ENCODE measurements at regions not wholly inside any gene's neighbourhood (a gene's known extent, or its start where the extent isn't known, plus 50 kb on each side); places are given as distances from the start of the nearest gene placed in this dataset.

- no peak for TF ChIP-seq SIN3A (IDR thresholded peaks at IDR 0.05; ENCODE audit: borderline replicate concordance, insufficient read depth, low read length)
- TF ChIP-seq POLR2AphosphoS5 (IDR thresholded peaks at IDR 0.05; ENCODE audit: low read depth, low read length): no peak
- TF ChIP-seq FOXP2 (optimal IDR thresholded peaks at IDR 0.05; ENCODE audit: borderline replicate concordance, extremely low read depth, extremely low read length, insufficient read depth): no peak
- no peak for TF ChIP-seq TAF1 (IDR thresholded peaks at IDR 0.05; ENCODE audit: borderline replicate concordance, insufficient read depth, low read length)
- no peak for TF ChIP-seq REST (IDR thresholded peaks at IDR 0.05; ENCODE audit: insufficient read depth in 1 of 2, low read depth in 2 of 2, low read length in 2 of 2)
Measured at GRCh38 chr13:79886601-79887000, 405.6 kb downstream of the NDFIP2 start.

- TF ChIP-seq SIN3A (IDR thresholded peaks at IDR 0.05; ENCODE audit: borderline replicate concordance, insufficient read depth, low read length) (no peak), POLR2AphosphoS5 (IDR thresholded peaks at IDR 0.05; ENCODE audit: low read depth, low read length) (no peak), FOXP2 (optimal IDR thresholded peaks at IDR 0.05; ENCODE audit: borderline replicate concordance, extremely low read depth, extremely low read length, insufficient read depth) (no peak), REST (IDR thresholded peaks at IDR 0.05; ENCODE audit: insufficient read depth in 1 of 2, low read depth in 2 of 2, low read length in 2 of 2) (no peak), TAF1 (IDR thresholded peaks at IDR 0.05; ENCODE audit: borderline replicate concordance, insufficient read depth, low read length) (no peak)
Measured at GRCh38 chr13:79884890-79885289, 403.9 kb downstream of the NDFIP2 start.

- no peak for TF ChIP-seq FOXP2 (optimal IDR thresholded peaks at IDR 0.05; ENCODE audit: borderline replicate concordance, extremely low read depth, extremely low read length, insufficient read depth)
- no peak for TF ChIP-seq POLR2AphosphoS5 (IDR thresholded peaks at IDR 0.05; ENCODE audit: low read depth, low read length)
- no peak for TF ChIP-seq TAF1 (IDR thresholded peaks at IDR 0.05; ENCODE audit: borderline replicate concordance, insufficient read depth, low read length)
- no peak for TF ChIP-seq SIN3A (IDR thresholded peaks at IDR 0.05; ENCODE audit: borderline replicate concordance, insufficient read depth, low read length)
Measured at GRCh38 chr13:79883216-79883615, 402.3 kb downstream of the NDFIP2 start.

- TF ChIP-seq FOXP2 (optimal IDR thresholded peaks at IDR 0.05; ENCODE audit: borderline replicate concordance, extremely low read depth, extremely low read length, insufficient read depth) (no peak), REST (IDR thresholded peaks at IDR 0.05; ENCODE audit: insufficient read depth in 1 of 2, low read depth in 2 of 2, low read length in 2 of 2) (no peak), TAF1 (IDR thresholded peaks at IDR 0.05; ENCODE audit: borderline replicate concordance, insufficient read depth, low read length) (no peak), POLR2AphosphoS5 (IDR thresholded peaks at IDR 0.05; ENCODE audit: low read depth, low read length) (no peak), SIN3A (IDR thresholded peaks at IDR 0.05; ENCODE audit: borderline replicate concordance, insufficient read depth, low read length) (no peak)
Measured at GRCh38 chr13:79880818-79881217, 399.9 kb downstream of the NDFIP2 start.

DNA sequence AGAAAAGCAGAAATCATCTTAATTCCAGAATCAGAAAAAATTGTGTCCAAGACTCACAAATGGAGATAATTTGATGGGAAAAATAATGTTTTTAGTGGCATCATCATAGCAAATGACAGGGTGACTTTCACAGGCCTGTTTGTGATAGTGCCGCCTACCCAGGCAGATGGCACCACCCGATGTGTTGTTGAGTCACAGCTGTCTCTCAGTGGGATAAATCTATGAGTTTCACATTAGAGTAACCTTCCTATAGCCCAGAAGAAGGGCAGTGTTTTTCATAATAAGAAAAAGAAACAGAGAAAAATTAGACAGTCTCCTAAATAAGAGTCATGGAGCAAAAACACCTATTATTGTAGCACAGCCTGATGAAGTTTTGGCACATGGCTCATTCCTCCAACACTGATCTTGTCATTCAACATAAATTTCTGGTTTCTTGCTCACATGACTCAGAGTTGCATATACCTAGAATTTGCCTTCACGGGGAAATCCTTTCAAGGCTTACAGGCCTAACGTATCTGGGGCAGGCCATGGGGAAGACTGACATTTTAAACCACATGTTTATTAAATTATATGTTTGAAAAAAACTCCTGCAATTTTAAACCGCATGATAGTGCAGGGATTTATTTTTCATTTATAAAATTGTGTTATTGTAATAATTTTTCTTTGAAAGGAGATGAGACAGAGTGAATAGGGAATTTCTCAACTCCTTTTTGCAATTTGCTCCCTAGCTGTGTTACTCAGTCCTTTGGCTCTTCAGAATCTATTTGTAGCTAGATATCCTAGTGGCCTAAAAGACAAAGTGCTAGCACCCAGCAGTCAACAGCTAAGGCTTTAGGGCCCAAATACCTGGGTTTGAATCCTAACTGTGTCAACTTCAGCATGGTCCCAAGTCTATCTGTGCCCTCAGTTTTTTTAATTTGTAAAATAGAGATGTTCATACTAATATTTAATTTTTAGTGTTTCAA, 393.7 kb downstream of the NDFIP2 start:
- TF ChIP-seq POLR2AphosphoS5 (IDR thresholded peaks at IDR 0.05; ENCODE audit: low read depth, low read length) (no peak), SIN3A (IDR thresholded peaks at IDR 0.05; ENCODE audit: borderline replicate concordance, insufficient read depth, low read length) (no peak), TAF1 (IDR thresholded peaks at IDR 0.05; ENCODE audit: borderline replicate concordance, insufficient read depth, low read length) (no peak), FOXP2 (optimal IDR thresholded peaks at IDR 0.05; ENCODE audit: borderline replicate concordance, extremely low read depth, extremely low read length, insufficient read depth) (no peak), REST (IDR thresholded peaks at IDR 0.05; ENCODE audit: insufficient read depth in 1 of 2, low read depth in 2 of 2, low read length in 2 of 2) (no peak)

Measured in PFSK-1 (cell line).